GM19372 (cell line): ENCODE measurements at regions not wholly inside any gene's neighbourhood (a gene's known extent, or its start where the extent isn't known, plus 50 kb on each side); places are given as distances from the start of the nearest gene placed in this dataset.

Experiments used
- ATAC-seq: cut with Tn5 transposase; IDR thresholded peaks from one replicate; pipeline ENCODE4 v1.9.1; 2021; ENCODE audit warnings: mild to moderate bottlenecking, low read depth, moderate library complexity; ENCODE audit not compliant: unreplicated experiment

DNA sequence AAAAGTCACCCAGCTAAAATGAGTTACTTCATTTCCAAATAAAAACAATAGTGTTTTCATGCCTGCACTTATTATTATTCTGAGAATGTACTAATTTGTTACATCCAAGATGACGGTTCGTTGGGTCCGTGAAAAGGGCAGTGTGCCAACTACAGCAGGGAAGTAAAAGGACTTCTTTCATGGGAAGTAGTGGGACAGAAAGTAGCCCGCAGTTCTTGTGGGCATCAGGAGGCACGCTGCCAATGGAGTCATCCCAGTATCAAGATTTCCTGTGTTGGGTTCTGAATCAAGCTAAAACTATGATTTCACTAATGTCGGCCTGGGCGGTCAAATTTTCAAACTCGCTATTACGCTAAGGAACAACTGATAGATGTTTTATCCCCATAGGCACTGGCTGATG, 254.5 kb upstream of the SOX2 start:
- no peak for ATAC-seq

DNA sequence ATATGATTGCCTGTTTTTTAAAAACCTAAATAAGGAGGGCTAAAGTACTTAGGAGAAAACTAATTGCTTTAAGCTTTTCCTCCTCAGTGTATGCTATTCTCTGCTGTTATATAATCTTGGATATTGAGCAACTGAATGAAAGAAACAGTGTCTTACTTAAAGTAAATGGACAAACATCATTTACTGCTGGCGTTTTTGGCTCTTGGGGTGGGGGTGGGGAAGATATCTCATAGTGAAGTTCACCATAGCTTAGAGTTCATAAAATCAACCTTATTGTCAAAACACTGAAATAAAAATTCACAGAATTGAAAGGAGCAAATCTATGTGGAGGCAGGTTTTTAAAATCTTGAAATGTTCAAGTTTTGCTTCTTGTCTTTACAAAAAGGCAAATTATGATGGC, 256.4 kb upstream of the SOX2 start:
- no peak for ATAC-seq

DNA sequence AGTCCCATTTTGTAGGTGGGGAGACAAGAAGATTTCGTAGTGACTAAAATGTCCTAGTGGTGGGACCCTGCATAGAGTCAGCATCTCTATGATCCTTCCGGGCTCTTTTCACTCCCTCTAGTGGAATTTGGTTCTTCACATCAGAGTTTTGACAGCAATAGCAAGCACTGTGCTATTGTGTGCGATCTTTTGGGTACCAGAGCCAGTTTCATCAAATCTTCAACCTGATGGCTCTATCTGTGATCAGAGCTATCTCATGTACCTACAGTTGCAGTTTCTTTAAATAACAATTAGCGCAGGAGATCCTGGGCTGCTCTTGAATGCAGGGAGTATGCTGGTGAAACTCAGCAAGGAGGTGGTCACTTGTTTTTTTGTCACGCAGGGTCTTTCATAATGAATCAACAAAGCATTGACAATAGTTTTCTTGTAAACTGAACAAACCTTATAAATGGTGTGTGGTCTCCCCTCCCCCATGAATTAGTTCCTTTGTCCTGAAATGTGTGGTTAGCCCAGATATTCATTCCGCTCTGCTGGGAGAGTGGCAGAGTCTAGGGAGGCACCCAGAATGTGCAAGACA, 257.2 kb upstream of the SOX2 start:
- ATAC-seq, result no peak

DNA sequence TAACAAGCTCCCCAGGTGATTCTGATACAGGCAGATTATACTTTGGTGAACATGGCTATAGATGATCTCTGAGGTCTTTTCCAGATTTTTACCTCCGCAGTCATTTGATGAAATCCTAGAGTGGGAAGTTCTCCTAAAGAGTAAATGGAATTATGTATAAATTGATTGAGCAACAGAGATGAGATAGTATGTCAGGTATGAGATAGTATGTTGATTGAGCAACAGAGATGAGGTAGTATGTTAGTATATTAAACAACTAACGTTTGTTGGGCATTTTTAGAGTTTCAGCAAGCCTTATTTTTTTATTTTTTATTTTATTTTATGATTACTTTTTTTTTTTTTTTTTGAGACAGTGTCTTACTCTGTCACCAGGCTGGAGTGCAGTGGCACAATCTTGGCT, 265.0 kb upstream of the SOX2 start:
- no peak for ATAC-seq

DNA sequence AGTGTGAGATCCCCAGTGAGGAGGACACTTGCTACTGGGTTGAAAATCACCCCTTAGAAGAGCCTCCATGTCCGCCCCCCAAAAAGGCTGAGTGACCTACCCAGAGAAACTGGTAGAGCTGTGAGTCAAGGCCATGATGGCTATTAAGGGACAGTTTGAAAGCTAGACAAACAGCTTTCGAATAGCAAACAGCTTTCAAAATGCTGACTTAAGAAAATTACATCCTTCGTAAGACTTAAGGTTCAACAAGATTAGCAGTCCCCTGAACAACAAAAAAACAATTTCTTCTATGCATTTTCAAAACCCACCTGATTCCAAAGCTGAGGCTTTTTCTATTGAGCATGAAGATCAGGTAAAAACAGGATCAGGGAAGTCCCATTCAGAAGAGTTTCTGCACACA, 269.7 kb upstream of the SOX2 start:
- no peak for ATAC-seq

DNA sequence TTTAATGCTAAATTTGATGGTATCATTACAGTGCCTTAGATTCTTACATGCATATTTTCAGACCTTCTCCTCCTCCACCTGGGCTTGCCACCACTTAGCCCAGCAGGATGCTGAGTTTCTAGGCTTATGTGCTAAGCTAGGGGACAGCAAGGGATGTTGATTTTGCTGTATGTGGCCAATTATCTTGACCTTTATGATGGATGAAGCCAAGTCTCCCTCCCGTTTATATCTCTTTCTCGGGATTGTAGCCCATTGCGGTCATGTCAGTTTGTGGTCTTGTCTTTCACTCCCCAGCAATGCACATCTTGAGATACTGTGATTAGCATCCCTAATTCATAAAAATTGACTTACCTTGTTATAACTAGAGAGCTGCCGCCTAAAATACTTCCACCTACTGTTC, 278.7 kb upstream of the SOX2 start:
- no peak for ATAC-seq

DNA sequence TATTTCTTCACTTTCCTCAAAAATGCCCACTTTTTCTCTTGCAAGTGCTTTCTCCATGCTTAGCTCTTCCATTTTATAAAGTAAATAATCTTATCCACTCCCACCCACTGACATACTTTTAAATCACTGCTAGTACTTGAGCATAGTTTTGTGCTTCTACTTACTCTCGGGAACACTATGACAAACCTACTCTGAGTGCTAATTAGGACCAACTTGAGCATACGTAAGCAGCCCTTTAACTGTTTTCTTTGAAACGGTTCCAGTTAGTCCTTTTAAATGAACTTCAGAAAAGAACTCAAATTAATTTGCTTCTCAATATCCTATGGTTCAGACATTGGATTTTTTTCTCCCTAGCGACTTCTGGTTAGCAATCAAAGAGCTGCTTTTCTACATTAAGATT, 280.0 kb upstream of the SOX2 start:
- no peak for ATAC-seq

DNA sequence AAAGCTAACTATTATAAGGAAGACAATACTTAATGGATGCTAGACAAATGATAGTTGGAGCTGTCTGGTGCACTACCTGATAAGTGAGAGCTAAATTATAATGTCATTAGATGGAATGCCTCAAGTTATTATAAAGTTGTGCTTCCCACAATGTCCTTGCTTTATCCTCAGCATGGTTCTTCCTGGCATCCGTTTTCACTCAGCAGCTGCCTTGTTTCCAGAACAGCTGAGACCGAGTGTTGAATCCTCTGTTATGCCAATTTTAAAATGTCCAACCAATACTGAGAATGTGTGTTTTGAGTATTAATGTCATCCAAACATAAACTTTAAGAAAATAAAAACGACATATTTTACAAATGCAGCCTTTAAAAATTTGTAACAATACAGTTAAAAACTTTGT, 286.7 kb upstream of the SOX2 start:
- ATAC-seq, result no peak

DNA sequence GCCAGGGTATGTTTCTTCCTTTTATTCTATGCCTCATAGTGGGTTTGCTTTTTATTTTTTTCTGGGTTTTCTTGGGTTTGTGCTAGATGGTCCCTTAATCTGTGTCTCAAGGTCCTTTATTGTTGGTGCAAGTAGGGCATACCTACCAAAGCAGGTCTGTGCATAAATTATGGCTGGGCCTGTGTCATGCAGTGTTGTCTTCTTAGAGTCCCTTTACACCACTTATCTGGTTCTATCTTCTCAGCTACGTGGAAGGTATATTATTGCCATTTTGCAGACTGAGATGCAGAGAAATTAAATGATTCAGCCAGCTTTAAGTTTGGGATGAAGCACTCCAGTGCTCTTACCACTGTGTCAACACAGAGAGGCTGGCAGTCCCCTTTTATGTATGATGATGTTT, 293.5 kb upstream of the SOX2 start:
- no peak for ATAC-seq

DNA sequence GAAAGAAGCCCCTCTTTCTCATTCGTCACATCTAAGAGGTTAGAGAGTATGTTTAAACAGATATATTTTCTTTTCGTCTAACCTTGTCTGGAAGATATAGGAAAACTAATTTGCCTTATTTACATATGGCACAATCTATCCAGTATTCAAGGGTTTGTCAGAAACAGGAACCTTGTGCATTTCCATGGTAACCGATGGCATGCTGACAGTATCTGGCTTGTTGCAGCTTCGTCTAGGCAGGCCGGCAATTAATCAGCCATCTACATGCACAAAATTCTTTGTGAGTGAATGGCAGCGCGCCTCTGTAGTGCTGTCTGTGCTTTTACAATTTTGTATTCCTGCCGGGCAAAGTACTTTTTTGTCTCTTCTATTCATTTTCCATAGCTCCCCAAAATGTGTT, 294.0 kb upstream of the SOX2 start:
- no peak for ATAC-seq

DNA sequence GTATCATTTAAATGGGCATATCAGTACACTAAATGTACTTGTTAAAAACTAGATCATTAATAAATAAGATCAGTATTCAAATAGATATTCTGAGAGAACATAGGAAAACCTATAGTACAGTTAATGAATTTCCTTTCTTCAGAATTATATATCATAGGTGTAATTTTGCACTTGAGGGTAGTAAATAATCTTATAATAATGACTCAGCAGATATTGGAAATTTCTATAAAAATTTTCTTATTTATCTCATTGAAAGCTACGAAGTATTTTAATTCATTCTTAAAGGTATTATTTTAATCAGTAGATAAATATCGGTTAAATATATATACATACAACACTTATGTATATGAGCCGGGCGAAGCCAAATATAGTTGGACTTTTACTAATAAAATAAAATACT, 300.9 kb upstream of the SOX2 start:
- ATAC-seq, result no peak

DNA sequence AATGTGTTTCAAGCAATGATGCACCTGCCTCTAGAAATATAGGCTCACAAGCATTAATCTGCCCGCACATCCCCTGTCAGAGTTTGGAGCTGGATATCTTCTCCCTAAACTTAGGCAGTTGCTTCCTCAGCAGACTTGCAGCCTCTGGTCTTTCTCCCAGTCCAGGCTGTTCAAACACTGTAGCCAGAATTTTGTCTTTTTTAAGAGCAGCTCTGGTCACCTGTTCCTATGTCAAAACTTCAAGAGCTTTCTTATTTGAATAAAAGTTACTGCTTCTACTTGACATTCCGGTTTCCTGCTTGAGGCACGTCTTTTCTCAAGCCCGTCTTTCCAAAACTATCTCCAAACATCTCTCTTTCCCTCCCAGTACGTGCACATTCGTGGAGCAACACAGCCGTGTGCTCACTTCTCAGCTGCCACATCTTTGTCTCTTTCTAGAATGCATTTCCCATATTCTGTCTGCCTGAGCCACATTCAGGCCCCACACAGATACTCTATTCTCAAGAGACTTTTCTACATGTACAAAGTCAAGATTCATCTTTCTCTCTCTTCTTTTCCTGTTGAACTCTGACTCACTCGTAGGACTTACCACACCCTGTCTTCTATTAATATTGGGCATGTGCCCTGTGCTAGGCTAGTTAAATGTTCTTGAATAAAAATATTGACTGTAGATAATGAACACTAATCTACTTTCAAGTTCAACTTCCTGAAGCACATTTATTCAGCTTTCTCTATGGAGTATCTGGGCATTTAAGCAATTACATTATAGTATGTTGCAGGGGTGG, 307.7 kb upstream of the SOX2 start:
- no peak for ATAC-seq

DNA sequence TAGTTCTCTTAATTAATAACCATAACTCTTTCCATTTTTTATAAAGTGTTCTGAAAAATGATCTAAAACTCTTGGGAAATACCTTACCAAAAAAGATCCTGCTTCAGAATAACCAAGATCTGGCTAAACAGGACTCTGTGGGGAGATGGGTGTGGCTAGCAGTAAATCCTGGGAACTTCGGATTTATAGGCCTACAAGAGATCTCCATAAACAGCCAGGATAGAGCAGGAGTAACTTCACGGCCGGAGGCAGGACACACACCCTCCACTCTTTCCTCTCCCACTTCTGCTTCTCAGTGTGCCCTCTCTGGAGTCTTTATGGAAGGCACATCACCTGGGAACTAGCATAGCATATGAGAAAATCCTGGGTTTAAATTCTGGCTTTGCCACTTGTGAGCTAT, 309.4 kb upstream of the SOX2 start:
- ATAC-seq, result no peak

DNA sequence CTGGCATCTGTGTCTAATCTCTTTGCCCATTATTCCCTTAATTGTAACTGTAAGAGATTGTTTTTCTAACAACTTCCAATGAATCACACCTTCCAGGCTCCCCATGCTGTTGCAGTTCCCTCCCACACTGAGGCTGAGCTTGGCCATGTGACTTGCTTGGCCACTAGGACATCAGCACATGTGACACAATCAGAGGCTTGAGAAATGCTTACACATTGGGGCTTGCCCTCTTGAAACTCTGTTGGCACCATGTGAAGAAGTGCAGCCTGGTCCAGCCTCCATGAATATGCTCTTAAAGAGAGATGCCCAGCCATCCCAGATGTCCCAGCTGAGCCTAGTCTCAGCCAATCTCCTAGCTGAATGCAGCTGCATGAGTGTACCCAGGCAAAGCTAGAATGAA, 326.8 kb upstream of the SOX2 start:
- ATAC-seq, result no peak

DNA sequence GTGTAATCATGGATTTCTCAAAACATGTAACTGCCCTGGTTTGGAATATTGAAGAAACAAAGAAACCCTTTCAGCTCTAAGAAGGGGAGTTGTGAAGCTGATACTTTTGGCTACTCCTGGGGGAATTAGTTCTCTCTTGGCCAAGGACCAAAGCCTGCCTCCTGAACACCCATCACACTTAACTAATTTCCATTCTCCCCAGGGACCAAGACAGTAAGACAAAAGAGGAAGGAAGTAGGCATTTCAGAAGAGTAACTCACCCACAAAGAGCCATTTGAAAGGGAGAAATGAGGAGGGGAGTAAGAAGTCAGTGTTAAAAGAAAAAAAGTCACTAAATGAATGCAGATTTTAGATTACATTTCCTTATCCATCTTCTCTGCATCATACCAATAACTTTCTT, 328.0 kb upstream of the SOX2 start:
- ATAC-seq, result no peak

DNA sequence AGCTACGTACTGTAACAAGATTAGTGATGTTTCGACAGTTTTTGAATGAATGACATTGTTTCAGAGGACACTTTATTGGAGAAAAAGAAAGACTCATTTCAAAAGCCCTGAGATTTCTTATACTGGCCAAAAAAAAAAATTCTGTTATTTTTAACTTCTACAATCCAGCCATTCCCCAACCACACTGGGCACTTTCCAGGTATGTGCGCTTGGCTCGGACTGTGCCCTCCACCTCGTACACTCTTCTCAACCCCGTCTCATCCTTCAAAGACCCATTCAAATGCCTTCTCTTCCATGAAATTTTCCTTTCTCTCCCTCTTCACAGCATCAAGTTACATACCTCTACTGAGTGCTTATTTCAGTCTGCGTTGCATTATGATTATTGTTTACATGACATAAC, 328.5 kb upstream of the SOX2 start:
- no peak for ATAC-seq

DNA sequence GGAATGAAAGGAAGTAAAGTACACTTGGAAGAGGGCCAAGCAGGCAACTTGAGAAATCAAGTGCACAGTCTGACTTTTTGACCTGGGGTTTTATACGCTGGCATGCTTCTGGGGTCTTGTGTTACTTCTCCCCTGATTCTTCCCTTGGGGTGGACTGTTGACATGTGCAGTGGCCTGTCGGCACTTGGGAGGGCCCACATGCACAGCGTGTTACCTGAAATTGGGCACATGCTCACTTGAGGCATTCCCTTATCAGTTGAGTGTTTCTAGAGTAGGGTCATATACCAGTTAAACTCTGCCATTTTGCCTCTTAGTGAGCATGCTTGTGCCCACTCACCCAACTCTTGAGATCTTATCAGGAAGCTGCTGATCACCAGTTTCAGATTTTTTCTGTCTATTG, 329.1 kb upstream of the SOX2 start:
- ATAC-seq, result no peak

DNA sequence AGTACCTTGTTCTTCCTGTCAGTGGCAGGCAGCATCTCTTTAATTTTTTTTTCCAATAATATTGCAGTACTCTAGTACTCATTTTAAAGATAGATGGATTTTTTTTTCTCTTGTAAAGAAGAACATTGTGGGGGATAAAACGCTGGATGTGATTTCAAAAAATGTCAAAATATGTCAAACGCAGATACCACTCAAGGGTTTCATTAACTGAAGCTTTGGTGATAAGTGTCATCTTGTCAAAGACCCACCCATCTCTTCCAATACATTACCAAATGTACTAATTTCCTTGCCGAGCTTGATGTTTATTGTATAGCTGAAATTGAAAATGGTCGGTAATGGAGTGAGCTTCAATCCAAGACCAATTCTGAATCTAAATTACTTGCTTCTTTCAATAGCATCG, 332.4 kb upstream of the SOX2 start:
- ATAC-seq, result no peak

DNA sequence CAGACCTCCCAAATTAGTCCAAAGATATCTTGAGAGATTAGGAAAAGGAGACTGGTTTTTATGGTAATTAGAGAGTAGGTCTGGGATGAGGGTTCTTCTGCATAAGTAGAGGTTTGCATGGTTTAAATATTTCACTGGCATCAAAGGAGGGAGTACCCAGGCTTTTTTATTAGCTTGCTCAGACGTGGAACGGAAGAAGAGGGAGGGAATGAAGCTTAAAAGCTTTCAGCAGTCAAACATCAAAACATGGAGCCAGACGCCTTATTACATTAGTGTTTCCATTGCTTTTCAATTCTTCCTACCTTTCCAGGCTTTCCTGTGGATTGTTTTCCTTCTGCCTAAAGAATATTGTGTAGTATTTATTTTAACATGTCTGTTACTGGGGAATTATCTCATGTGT, 342.1 kb upstream of the SOX2 start:
- no peak for ATAC-seq

DNA sequence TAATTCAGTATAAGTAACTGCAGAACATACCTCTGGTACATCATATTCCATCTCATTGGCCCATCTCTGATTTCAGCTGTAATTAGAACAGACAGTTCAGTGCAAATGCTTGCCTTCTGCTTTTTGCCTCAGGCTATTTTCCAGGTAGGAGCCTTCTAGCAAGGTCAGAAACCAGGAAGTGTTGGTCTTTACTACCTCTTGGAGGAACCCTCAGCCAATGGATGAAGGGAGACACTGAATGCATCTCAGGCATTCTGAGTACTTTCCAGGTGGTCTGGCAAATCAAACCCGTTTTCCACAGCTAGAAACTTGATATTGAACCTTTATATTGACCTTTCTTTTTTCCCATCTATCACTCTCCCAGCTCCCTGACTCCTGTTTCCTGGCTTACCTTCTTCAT, 348.5 kb upstream of the SOX2 start:
- no peak for ATAC-seq

DNA sequence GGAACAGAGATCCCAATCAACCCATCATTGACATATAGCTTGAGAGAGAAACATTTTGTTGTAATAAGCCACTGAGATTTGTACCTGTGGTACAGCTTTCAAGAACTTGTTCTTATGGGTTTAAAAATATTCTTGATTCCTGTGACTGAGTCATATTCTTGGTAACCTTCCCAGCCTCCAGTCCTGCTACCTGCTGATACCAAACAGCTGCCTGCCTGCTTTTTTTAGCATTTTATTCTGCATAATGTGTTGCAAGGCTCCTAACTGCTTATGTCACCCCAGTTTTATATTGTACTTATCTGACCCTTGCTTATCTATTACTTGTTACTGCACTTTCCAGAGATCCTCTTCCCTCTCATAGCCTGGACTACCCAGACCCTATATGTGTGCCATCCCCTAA, 349.3 kb upstream of the SOX2 start:
- ATAC-seq, result no peak

DNA sequence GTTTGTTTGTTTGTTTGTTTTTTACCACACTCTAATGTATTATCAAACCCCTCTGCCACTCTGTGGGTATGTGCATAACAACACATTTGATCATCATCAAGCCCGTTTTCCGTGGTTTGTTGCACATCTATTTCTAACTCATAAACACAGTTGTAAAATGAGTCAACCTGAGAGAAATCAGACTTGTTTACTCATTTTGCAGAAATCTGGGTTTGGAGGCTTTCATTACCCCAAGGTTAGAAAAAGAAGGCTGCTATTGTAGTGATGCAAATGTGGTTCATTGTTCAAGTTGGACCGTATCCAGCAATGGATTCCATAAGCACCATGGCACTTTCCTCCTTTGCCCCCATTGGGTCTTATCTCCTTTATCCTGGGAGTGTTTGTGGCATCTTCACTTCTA, 353.2 kb upstream of the SOX2 start:
- ATAC-seq, result no peak

DNA sequence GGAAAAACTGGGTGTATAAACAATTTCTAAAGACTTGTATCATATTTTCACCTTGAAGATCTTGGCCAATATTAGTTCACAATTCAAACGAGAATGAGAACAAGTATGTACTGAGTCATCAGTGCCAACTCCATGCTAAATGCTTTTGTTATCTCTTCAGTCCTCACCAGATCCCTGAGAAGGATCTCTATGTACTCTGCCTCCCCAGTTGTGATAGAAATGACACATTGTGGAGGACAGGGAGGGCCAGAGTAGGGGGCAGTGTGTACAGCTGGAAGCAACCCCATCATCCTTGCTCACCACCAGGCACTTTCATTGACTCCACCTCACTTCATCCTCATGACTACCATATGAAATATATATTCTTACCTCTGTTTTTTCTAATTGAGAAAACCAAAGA, 353.7 kb upstream of the SOX2 start:
- ATAC-seq, result no peak
